HG02588 (cell line): ENCODE measurements at regions not wholly inside any gene's neighbourhood (a gene's known extent, or its start where the extent isn't known, plus 50 kb on each side); places are given as distances from the start of the nearest gene placed in this dataset.
"Not testable (repeated sequence)": the region's sequence is repeated elsewhere in the genome, so short reads cannot be mapped to it uniquely, and the experiment has no call there.

Source experiments
- ATAC-seq: cut with Tn5 transposase; IDR thresholded peaks from one replicate; pipeline ENCODE4 v1.9.1; 2021; ENCODE audit warnings: mild to moderate bottlenecking, moderate library complexity; ENCODE audit not compliant: unreplicated experiment

- peak; percentile 86 for ATAC-seq
These were observed 99.1 kb upstream of the NAP1L1 start for GRCh38 chr12:76183459-76184186.

DNA sequence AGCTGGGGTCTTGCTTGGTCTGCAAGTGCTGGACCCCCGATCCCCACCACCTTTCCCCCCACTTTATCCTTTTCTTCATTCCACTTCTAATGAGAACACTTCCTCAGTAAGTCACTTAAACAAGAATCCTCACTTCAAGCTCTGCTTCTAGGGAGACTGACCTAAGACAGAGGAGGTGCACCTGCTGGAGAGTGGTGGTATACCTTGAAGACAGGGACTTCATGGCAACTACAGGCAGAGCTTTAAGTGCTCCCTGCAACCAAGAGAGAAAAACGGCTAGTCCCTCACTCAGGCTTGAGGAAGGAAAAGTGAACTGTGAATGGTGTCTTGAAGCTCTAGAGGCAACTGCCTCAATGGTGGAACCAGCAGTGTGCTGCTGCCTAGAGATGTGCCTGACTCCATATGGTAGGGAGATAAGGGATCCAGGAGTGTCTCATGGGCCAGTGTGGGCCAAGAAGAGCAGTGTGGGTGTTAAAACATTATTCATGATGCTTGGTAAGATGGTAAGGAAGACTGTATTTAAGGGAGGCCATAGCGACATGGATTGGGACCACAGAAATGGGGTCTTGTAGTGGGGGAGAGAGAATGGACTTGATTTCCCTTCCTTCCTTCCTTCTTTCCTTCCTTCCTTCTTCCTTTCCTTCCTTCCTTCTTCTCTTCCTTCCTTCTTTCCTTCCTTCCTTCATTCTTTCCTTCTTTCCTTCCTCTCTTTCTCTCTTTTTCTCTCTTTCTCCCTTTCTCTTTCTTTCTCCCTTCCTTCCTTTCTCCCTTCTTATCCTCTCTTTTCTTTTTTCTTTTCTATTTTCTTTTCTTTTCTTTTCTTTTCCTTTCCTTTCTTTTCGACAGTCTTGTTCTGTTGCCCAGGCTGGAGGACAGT lies 96.2 kb upstream of the NAP1L1 start:
- ATAC-seq = no peak

- no peak for ATAC-seq
These were observed 94.0 kb upstream of the NAP1L1 start for GRCh38 chr12:76178452-76178851.

DNA sequence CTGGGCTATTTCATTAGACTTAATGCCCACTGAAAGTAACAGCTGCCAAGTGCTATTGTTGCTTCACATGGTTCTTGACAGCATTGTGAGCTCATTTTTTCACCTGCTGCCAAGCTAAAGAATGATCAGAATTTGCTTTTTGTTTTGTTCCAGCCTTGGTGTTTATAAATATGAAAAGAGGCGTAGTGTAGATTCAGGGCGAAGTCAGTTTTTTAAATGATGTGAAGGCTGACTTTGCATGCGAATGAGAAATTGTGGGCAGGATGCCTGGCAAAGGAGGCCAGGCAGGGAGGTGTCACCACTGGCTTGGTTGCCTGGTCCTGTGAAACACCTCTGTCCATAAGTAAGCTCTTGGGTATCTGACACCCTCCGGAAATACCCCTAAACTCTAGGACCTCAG lies 93.3 kb upstream of the NAP1L1 start:
- no peak for ATAC-seq

- ATAC-seq = no peak
These were observed 92.5 kb upstream of the NAP1L1 start for GRCh38 chr12:76176940-76177339.

DNA sequence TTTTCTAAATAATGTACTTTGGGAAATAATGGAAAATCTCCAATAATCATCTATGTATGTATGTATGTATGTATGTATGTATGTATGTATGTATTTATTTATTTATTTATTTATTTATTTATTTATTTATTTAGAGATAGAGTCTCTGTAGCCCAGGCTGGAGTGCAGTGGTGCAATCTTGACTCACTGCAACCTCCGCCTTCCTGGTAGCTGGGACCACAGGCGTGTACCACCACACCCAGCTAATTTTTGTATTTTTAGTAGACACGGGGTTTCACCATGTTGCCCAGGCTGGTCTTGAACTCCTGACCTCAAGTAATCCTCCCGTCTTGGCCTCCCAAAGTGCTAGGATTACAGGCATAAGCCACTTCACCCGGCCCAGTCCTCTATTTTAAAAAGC lies 91.5 kb upstream of the NAP1L1 start:
- not testable (repeated sequence) for ATAC-seq

DNA sequence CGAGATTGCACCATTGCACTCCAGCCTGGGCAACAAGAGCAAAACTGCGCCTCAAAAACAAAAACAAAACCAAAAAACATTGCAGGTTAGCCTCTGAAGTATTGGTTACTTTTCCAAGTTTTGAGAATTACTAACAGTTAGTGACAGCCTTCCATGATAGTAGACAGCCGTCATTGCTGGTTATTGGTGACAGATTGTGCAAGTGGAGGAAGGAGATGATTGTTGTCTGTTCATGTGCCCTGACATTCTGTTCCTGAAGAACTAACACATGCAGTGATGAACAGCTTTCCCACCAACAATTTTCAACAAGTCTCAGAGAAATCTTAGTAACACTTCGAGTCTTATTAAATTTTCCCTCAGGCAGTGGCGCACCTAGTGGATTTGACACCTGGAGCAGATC lies 89.3 kb upstream of the NAP1L1 start:
- ATAC-seq = no peak

- ATAC-seq = peak; percentile 94
These were observed 74.2 kb upstream of the NAP1L1 start for GRCh38 chr12:76158518-76159321.

DNA sequence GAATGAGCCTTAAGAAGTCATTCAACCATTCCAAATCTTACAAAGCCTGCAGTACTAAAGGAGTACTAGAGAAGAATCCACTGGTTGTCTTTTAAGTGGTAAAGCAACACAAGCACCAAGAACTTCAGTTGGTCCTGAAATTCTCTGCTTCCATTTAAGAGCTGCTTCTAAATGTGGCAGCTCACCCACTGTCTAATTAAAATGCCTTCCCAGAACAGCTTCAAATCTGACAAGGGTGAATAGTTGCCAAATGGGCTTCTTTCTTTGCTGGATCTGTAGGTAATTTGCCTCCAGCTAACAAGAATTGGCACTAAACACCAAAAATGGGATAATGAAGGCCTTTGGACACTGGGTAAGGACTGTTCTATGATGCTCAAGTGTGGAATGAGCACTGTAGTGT lies 72.2 kb upstream of the NAP1L1 start:
- no peak for ATAC-seq

GRCh38 chr12:76156314-76156713 lies 71.8 kb upstream of the NAP1L1 start:
- no peak for ATAC-seq

GRCh38 chr12:76155157-76155670 lies 70.7 kb upstream of the NAP1L1 start:
- no peak for ATAC-seq

DNA sequence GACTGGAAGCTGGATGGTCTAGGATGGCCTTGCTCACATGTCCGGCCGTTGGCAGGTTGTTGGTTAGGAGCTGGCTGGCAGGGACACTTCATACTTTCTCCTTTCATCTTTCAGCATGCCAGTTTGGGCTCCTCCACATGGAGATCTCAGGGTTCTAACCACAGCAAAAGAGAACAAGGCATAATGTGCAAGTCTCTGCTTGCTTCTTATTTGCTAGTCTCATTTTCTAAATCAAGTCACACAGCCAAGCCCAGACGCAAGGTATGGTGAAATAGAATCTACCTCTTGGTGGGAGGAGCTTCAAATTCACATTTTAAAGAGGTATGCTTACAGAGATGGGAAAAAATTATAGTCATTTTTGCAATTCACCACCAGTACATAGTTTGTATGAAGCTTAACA lies 69.1 kb upstream of the NAP1L1 start:
- ATAC-seq = no peak

DNA sequence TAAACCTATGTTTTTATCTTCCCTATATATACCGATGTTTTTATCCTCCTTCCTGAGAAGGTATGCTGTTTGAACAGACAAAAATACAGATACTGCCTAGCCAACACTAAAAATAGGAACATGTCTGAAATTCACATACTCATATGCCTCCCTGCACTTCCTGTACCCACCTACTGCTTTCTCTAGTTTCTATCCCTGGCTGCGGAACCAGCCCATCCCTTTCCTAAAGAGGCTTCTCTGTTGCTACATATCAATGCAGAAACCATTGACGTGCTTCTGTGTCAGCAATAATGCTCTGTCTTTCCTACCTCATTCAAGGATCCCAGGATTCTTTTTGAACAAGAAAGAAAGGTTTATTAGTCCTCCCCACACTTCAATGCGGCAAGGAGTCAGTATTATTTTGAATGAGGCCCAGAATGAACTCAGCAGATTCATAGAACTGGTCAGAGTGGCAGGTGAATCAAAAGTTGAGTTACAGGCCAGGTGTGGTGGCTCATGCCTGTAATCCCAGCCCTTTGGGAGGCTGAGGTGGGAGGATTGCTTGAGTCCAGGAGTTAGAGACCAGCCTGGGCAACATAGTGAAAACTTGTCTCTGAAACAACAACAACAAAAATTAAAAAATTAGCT lies 67.8 kb upstream of the NAP1L1 start:
- ATAC-seq = peak; percentile 86

GRCh38 chr12:76144245-76144549 lies 59.7 kb upstream of the NAP1L1 start:
- peak; percentile 16 for ATAC-seq

- peak; percentile 98 for ATAC-seq
These were observed 59.1 kb upstream of the NAP1L1 start for GRCh38 chr12:76143343-76144244.

DNA sequence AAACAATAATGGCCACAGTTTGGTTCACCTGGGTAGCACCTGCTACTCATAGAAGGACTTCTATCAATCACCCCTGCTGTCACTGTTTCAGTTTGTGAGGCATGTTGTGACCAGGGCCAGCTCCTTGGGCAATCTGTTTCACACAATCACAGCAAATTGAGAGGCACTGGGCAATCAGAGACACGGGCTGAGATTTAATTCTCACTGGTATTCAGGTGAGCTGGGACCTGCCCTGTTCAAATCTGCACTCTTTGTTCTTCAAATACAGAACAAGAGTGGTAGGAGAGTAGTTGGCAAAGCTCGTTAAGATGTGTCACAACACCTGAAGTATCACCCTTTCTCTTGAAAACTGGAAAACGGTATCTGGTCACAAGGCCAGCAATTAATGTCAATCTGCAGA lies 57.8 kb upstream of the NAP1L1 start:
- no peak for ATAC-seq

GRCh38 chr12:76138656-76139055 lies 54.2 kb upstream of the NAP1L1 start:
- ATAC-seq = no peak

GRCh38 chr12:76137606-76138005 lies 53.1 kb upstream of the NAP1L1 start:
- ATAC-seq = no peak

DNA sequence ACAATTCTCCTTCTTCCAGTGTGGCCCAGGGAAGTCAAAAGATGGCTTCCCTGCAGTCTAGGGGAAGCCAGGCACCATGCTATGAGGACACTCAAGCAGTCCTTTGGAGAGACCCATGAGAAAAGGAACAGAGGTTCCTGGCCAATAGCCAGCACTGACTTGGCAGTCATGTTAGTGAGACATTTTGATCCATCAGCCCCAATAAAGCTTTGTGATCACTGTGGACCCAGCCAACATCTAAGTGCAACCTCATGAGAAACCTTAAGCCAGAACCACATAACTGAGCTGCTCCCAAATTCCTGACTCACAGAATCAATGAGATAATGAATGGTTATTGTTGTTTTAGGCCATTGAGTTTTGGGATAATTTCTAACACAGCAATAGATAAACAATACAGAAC lies 51.0 kb upstream of the NAP1L1 start:
- ATAC-seq = no peak
